DND-41 (cell line): ENCODE measurements at regions not wholly inside any gene's neighbourhood (a gene's known extent, or its start where the extent isn't known, plus 50 kb on each side); places are given as distances from the start of the nearest gene placed in this dataset.

Source experiments
- CTCF ChIP-seq: IDR thresholded peaks from 2 replicates; pipeline ENCODE4 v1.5.1; 2012; ENCODE audit warnings: borderline replicate concordance, low read length, moderate library complexity, mild to moderate bottlenecking; ENCODE audit not compliant: poor library complexity, severe bottlenecking; ENCODE audit errors: extremely low read depth
- EZH2 ChIP-seq: IDR thresholded peaks from 3 replicates; pipeline ENCODE4 v1.6.1; 2012; ENCODE audit warnings: borderline replicate concordance, low read depth, mild to moderate bottlenecking, moderate library complexity, low read length, inconsistent platforms; ENCODE audit not compliant: severe bottlenecking

GRCh38 chr4:62544428-62544827, 1344.3 kb downstream of the ADGRL3 start:
- TF ChIP-seq CTCF (no peak), EZH2 (no peak)
